IMR-90 (cell line): ENCODE measurements at regions not wholly inside any gene's neighbourhood (a gene's known extent, or its start where the extent isn't known, plus 50 kb on each side); places are given as distances from the start of the nearest gene placed in this dataset.
A peak's percentile ranks its signal among the peaks of the same experiment; 100 is the strongest.

ENCODE experiments used
- ATAC-seq: fragments of 200-7000 bp; cut with Tn5 transposase; 2 replicates; pipeline ENCODE4 v1.9.1; 2020; ENCODE audit warnings: low read depth, mild to moderate bottlenecking, moderate library complexity
- BruUV-seq: library from RNA; stranded (reverse); fragments of 400-500 nt; replicated peaks from 2 replicates; lab custom pipeline; 2021; lab: Mats Ljungman, UMichigan
- CTCF ChIA-PET: fragments of 300-600 bp; formaldehyde crosslinking; extraction: SDS; loops from one replicate; lab custom pipeline; 2021; ENCODE audit warnings: antibody characterized with exemption; lab: Yijun Ruan, JAX
- POLR2A ChIA-PET: fragments of 300-600 bp; sonication (Branson Sonifier 250); formaldehyde crosslinking; loops from one replicate; lab custom pipeline; 2022; ENCODE audit warnings: antibody characterized with exemption; ENCODE audit not compliant: unreplicated experiment; lab: Charles Lee
- DNase-seq: peaks from one replicate; pipeline ENCODE4 v3.0.0; 2013
- H2AFZ ChIP-seq: replicated peaks from 2 replicates; pipeline ENCODE3; 2013; ENCODE audit warnings: low read length, mild to moderate bottlenecking; ENCODE audit not compliant: poor library complexity
- H2AK5ac ChIP-seq: 2 replicates; pipeline ENCODE4 v1.6.1; 2013; ENCODE audit warnings: low read depth, low read length, inconsistent platforms
- H2AK9ac ChIP-seq: replicated peaks from 2 replicates; pipeline ENCODE3; 2013; ENCODE audit warnings: mild to moderate bottlenecking, low read depth, low read length, moderate library complexity; ENCODE audit not compliant: poor library complexity
- H2BK120ac ChIP-seq: 2 replicates; pipeline ENCODE4 v1.6.1; 2013; ENCODE audit warnings: low read depth, low read length, inconsistent platforms
- H2BK15ac ChIP-seq: 3 replicates; pipeline ENCODE4 v1.6.1; 2013; ENCODE audit warnings: low read depth, low read length, inconsistent platforms
- H2BK20ac ChIP-seq: 2 replicates; pipeline ENCODE4 v1.6.1; 2013; ENCODE audit warnings: low read depth, mild to moderate bottlenecking, inconsistent platforms, low read length, moderate library complexity
- H2BK5ac ChIP-seq: 2 replicates; pipeline ENCODE4 v1.6.1; 2013; ENCODE audit warnings: mild to moderate bottlenecking, low read depth, low read length, inconsistent platforms; ENCODE audit not compliant: poor library complexity, severe bottlenecking
- H3K14ac ChIP-seq: replicated peaks from 2 replicates; pipeline ENCODE4 v1.6.1; 2013; ENCODE audit warnings: low read depth, low read length, inconsistent platforms
- H3K18ac ChIP-seq: 2 replicates; pipeline ENCODE4 v1.6.1; 2013; ENCODE audit warnings: low read depth, low read length, control low read depth
- H3K23ac ChIP-seq: 2 replicates; pipeline ENCODE4 v1.6.1; 2013; ENCODE audit warnings: low read depth, low read length, inconsistent platforms
- H3K27ac ChIP-seq: 2 replicates; pipeline ENCODE4 v1.5.1; 2013; ENCODE audit warnings: mild to moderate bottlenecking, control low read depth, low read length; ENCODE audit not compliant: insufficient read depth
- H3K27me3 ChIP-seq: 2 replicates; pipeline ENCODE4 v1.6.1; 2013; ENCODE audit warnings: low read length; ENCODE audit not compliant: control insufficient read depth, insufficient read depth
- H3K36me3 ChIP-seq: 2 replicates; pipeline ENCODE4 v1.6.1; 2013; ENCODE audit warnings: low read length, mixed read lengths; ENCODE audit not compliant: control insufficient read depth, insufficient read depth
- H3K4ac ChIP-seq: 2 replicates; pipeline ENCODE4 v1.6.1; 2013; ENCODE audit warnings: low read depth, low read length, inconsistent platforms
- H3K4me1 ChIP-seq: 2 replicates; pipeline ENCODE4 v1.6.1; 2013; ENCODE audit warnings: low read length, mixed read lengths; ENCODE audit not compliant: control insufficient read depth, insufficient read depth
- H3K4me2 ChIP-seq: 2 replicates; pipeline ENCODE4 v1.6.1; 2013; ENCODE audit warnings: low read depth, mild to moderate bottlenecking, control low read depth, low read length, moderate library complexity
- H3K4me3 ChIP-seq: 2 replicates; pipeline ENCODE4 v1.5.1; 2013; ENCODE audit warnings: low read depth, mild to moderate bottlenecking, control low read depth, low read length, moderate library complexity; ENCODE audit not compliant: insufficient read depth
- H3K56ac ChIP-seq: 2 replicates; pipeline ENCODE4 v1.6.1; 2013; ENCODE audit warnings: low read length, inconsistent platforms; ENCODE audit not compliant: insufficient read depth; ENCODE audit errors: extremely low read depth
- H3K79me1 ChIP-seq, 2 experiments: 2 replicates each; pipeline ENCODE4 v1.6.1; 2013; ENCODE audit warnings: low read length in 2 of 2, inconsistent platforms in 1 of 2, low read depth in 1 of 2
- H3K9ac ChIP-seq: 2 replicates; pipeline ENCODE4 v1.6.1; 2013; ENCODE audit warnings: low read depth, low read length, control low read depth
- H3K9me1 ChIP-seq: 2 replicates; pipeline ENCODE4 v1.6.1; 2013; ENCODE audit warnings: low read length, inconsistent platforms; ENCODE audit not compliant: insufficient read depth
- H3K9me3 ChIP-seq: 2 replicates; pipeline ENCODE4 v1.6.1; 2013; ENCODE audit warnings: low read length; ENCODE audit not compliant: control insufficient read depth, insufficient read depth
- H4K20me1 ChIP-seq: 2 replicates; pipeline ENCODE4 v1.6.1; 2013; ENCODE audit warnings: low read length, inconsistent platforms; ENCODE audit not compliant: insufficient read depth
- H4K5ac ChIP-seq: 2 replicates; pipeline ENCODE4 v1.6.1; 2013; ENCODE audit warnings: mild to moderate bottlenecking, low read depth, low read length, control low read depth
- H4K8ac ChIP-seq, 2 experiments: 2 replicates each; pipeline ENCODE4 v1.6.1; 2013; ENCODE audit warnings: low read depth in 2 of 2, low read length in 2 of 2, control low read depth in 1 of 2, inconsistent platforms in 1 of 2
- H4K91ac ChIP-seq: 2 replicates; pipeline ENCODE4 v1.6.1; 2013; ENCODE audit warnings: low read depth, low read length, inconsistent platforms; ENCODE audit not compliant: insufficient read depth
- CEBPB ChIP-seq: IDR thresholded peaks from 2 replicates; pipeline ENCODE4 v1.6.1; 2012; ENCODE audit warnings: low read depth, low read length, improper control_type of control experiment
- CHD1 ChIP-seq: IDR thresholded peaks from 2 replicates; pipeline ENCODE4 v1.6.1; 2012; ENCODE audit warnings: low read depth, low read length, improper control_type of control experiment
- FOS ChIP-seq: fragments of 150-350 bp; IDR thresholded peaks from 2 replicates; pipeline ENCODE4 v1.6.1; 2016; ENCODE audit warnings: low read depth, low read length
- MAFK ChIP-seq: IDR thresholded peaks from 2 replicates; pipeline ENCODE4 v1.6.1; 2012; ENCODE audit warnings: low read depth, low read length, improper control_type of control experiment
- MXI1 ChIP-seq: IDR thresholded peaks from 2 replicates; pipeline ENCODE4 v1.6.1; 2012; ENCODE audit warnings: low read depth, mild to moderate bottlenecking, low read length, moderate library complexity, borderline replicate concordance
- NFE2L2 ChIP-seq: fragments of 150-350 bp; IDR thresholded peaks from 2 replicates; pipeline ENCODE4 v1.6.1; 2016; ENCODE audit warnings: low read depth, mild to moderate bottlenecking, low read length
- RAD21 ChIP-seq: IDR thresholded peaks from 2 replicates; pipeline ENCODE4 v1.6.1; 2012; ENCODE audit warnings: low read length, improper control_type of control experiment
- RFX5 ChIP-seq: IDR thresholded peaks from 2 replicates; pipeline ENCODE4 v1.8.0; 2012; ENCODE audit warnings: low read depth, mild to moderate bottlenecking, low read length, moderate library complexity
- WGBS, 2 experiments: methylation state at CpG; one replicate each; pipeline versions ENCODE4 v1.1.5 to v1.1.7; 2013; ENCODE audit warnings: missing lambda C conversion rate in 2 of 2; ENCODE audit not compliant: insufficient read length in 1 of 2; ENCODE audit errors: extremely low coverage in 2 of 2; 5-methylcytosine and 5-hydroxymethylcytosine counted together
- dilution Hi-C: fragments of 300-500 bp; cut with HindIII; formaldehyde crosslinking; loops from one replicate; pipeline ENCODE4 v1.14.3; 2018; ENCODE audit warnings: low sequenced_read_pairs; ENCODE audit not compliant: unreplicated experiment
- in situ Hi-C: fragments of 300-500 bp; cut with MboI; formaldehyde crosslinking; loops from 3 replicates; pipeline ENCODE4 v1.14.3; 2019; ENCODE audit warnings: low sequenced_read_pairs, inconsistent platforms, mixed read lengths
- intact Hi-C: fragments of 100-400 bp; cut with micrococcal nuclease; formaldehyde crosslinking; loops from 2 replicates; pipeline ENCODE4 v1.10.0; 2022
- TF ChIP-seq, protein P1 (sequence below): fragments of 150-350 bp; IDR thresholded peaks from 2 replicates; pipeline ENCODE4 v1.6.1; 2017; ENCODE audit warnings: mild to moderate bottlenecking, antibody characterized with exemption, low read length, low read depth
- TF ChIP-seq, protein P2 (sequence below): fragments of 150-350 bp; IDR thresholded peaks from 2 replicates; pipeline ENCODE4 v1.6.1; 2016; ENCODE audit warnings: low read depth, mild to moderate bottlenecking, low read length, moderate library complexity, borderline replicate concordance
- TF ChIP-seq, protein P3 (sequence below): conservative IDR thresholded peaks from 2 replicates; pipeline ENCODE4 v1.5.1; 2012; ENCODE audit warnings: mild to moderate bottlenecking, low read depth, low read length, improper control_type of control experiment

DNA sequence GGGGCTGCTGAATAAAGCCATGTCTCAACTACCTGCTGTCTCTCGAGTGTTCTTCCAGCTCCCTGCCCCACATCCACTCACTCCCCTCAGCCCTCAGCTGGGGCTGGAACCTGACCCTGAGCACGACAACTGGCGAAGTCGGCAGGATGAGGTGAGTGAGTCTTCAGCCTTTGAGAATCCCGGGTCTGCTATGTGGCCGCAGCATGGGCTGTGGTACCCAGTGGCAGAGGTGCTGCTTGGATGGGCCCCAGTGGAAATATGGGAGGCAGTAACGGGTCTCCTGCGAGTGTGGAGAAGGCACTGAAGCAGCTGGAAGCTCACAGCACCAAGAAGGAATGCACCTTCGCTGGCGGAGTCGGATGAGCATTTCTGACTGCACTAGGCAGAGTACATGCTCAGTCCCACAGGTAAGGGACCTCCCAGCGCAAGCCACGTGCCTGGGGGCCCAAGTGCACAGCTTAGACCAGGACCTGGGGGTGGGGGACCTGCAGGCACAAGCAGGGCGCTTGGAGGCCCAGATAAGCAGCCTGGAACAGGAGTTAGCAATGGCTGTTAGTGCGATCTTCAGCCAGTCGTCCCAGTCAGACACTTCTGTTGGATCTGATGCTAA is 95.5 kb upstream of the TMPO start:
- no peak overlapping the region; the same call in 1 of the 2 replicates for H3K4ac ChIP-seq
- H3K9me1 ChIP-seq, result peaks cover 12% of the 10 kb centered on the region
- 77% methylated on average over 11 of the region's 16 CpGs; no CpG with 5 or more reads in 1 of the 2 experiments for WGBS, 2 experiments
- peaks cover 11% of the 10 kb centered on the region for H3K4me1 ChIP-seq
- no TSS peak for BruUV-seq
- no peak for ATAC-seq
- in situ Hi-C loops, result loop anchor here (10.0 kb wide), 2 partner anchors 95 to 235 kb away; partner anchors contain the start of gene TMPO
- ChIA-PET CTCF (interaction anchor here (0.6 kb wide), 1 partner anchor 91 kb away, joined by 3 read pairs; no protein-coding TSS in a partner anchor), POLR2A (no interaction called here)
- H3K56ac ChIP-seq, result no peak overlapping the region
- no peaks in the 10 kb centered on the region for H3K36me3 ChIP-seq
- 0 out of 4 replicates have a peak overlapping the region, but pooled peaks of 1 of the 2 experiments have one; percentile 25 for H4K8ac ChIP-seq
- no peaks in the 10 kb centered on the region for H3K27me3 ChIP-seq
- H3K4me2 ChIP-seq, result no peak overlapping the region
- no peak overlapping the region for H4K5ac ChIP-seq
- H4K91ac ChIP-seq, result peak overlapping the region; percentile 53; the same call in 1 of the 2 replicates
- H2BK15ac ChIP-seq, result no peak overlapping the region
- 0 out of 2 replicates have a peak overlapping the region, but pooled peaks have one; percentile 40 for H2AK5ac ChIP-seq
- H3K27ac ChIP-seq, result no peak overlapping the region
- H2BK120ac ChIP-seq, result peak overlapping the region; percentile 57
- H3K23ac ChIP-seq, result no peak overlapping the region
- no peak overlapping the region for H3K18ac ChIP-seq
- no peak overlapping the region for H3K4me3 ChIP-seq
- no peak overlapping the region for H2AFZ ChIP-seq
- intact Hi-C loops, result loop anchor here (5.0 kb wide), 1 partner anchor 112 kb away; no protein-coding TSS in a partner anchor
- dilution Hi-C loops, result no loop called here
- H2BK20ac ChIP-seq, result no peak overlapping the region
- TF ChIP-seq FOS, result no peak
- TF ChIP-seq CEBPB, result no peak
- no peak for TF ChIP-seq CHD1
- no peak for TF ChIP-seq NFE2L2
- no peak for TF ChIP-seq MXI1
- no peak for TF ChIP-seq RFX5
- no peak for TF ChIP-seq RAD21
- TF ChIP-seq, protein P1, sequence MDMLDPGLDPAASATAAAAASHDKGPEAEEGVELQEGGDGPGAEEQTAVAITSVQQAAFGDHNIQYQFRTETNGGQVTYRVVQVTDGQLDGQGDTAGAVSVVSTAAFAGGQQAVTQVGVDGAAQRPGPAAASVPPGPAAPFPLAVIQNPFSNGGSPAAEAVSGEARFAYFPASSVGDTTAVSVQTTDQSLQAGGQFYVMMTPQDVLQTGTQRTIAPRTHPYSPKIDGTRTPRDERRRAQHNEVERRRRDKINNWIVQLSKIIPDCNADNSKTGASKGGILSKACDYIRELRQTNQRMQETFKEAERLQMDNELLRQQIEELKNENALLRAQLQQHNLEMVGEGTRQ, result no peak
- TF ChIP-seq, protein P2, sequence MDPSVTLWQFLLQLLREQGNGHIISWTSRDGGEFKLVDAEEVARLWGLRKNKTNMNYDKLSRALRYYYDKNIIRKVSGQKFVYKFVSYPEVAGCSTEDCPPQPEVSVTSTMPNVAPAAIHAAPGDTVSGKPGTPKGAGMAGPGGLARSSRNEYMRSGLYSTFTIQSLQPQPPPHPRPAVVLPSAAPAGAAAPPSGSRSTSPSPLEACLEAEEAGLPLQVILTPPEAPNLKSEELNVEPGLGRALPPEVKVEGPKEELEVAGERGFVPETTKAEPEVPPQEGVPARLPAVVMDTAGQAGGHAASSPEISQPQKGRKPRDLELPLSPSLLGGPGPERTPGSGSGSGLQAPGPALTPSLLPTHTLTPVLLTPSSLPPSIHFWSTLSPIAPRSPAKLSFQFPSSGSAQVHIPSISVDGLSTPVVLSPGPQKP, result no peak
- TF ChIP-seq MAFK, result no peak
- TF ChIP-seq, protein P3, sequence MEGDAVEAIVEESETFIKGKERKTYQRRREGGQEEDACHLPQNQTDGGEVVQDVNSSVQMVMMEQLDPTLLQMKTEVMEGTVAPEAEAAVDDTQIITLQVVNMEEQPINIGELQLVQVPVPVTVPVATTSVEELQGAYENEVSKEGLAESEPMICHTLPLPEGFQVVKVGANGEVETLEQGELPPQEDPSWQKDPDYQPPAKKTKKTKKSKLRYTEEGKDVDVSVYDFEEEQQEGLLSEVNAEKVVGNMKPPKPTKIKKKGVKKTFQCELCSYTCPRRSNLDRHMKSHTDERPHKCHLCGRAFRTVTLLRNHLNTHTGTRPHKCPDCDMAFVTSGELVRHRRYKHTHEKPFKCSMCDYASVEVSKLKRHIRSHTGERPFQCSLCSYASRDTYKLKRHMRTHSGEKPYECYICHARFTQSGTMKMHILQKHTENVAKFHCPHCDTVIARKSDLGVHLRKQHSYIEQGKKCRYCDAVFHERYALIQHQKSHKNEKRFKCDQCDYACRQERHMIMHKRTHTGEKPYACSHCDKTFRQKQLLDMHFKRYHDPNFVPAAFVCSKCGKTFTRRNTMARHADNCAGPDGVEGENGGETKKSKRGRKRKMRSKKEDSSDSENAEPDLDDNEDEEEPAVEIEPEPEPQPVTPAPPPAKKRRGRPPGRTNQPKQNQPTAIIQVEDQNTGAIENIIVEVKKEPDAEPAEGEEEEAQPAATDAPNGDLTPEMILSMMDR, result no peak
- 0 out of 2 replicates have a peak overlapping the region, but pooled peaks have one; percentile 8 for H3K14ac ChIP-seq
- 0 out of 2 replicates have a peak, but pooled peaks cover 4% of the 10 kb centered on the region for H4K20me1 ChIP-seq
- no peaks in the 10 kb centered on the region for H3K79me1 ChIP-seq
- H3K9me3 ChIP-seq, result no peaks in the 10 kb centered on the region
- DNase-seq, result no peak
- no peak overlapping the region for H2BK5ac ChIP-seq
- H3K9ac ChIP-seq, result no peak overlapping the region
- H2AK9ac ChIP-seq, result no peak overlapping the region
